Lower leg skin (tissue), 3 donors: ENCODE measurements at regions not wholly inside any gene's neighbourhood (a gene's known extent, or its start where the extent isn't known, plus 50 kb on each side); places are given as distances from the start of the nearest gene placed in this dataset.

Experiments
- CTCF ChIP-seq, 3 donors: fragments of 450-650 bp; IDR thresholded peaks; one replicate each; pipeline ENCODE4 v1.5.1; 2016; ENCODE audit warnings: antibody characterized with exemption in 3 of 3, mild to moderate bottlenecking in 3 of 3, moderate library complexity in 2 of 3
- POLR2A ChIP-seq, 2 donors: fragments of 450-650 bp; IDR thresholded peaks; one replicate each; pipeline ENCODE4 v1.6.1; 2016 to 2017; ENCODE audit warnings: antibody characterized with exemption in 2 of 2, mild to moderate bottlenecking in 1 of 2, moderate library complexity in 1 of 2

DNA sequence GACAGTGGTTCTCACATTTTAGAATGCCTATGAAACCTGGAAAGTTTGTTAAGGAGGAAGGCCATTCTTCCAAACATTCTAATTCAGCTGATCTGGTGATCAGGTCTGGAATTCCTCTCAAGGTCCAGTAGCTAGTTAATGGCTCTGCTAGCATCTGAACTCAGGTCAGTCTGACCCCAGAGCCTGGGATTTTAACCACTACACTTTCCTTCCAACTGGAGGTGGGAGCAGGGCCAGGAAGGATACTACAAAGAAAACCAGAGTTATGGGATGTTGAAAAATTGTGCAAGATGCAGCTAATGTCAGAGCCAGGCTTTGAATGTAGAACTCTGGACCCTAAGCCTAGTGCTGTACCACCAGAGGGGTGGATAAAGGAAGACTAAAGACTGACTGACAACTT lies 73.6 kb upstream of the NID2 start:
- TF ChIP-seq CTCF (IDR thresholded peaks at IDR 0.05) (no peak), POLR2A (IDR thresholded peaks at IDR 0.05) (no peak)
